ENCODE measurements at regions not wholly inside any gene's neighbourhood (a gene's known extent, or its start where the extent isn't known, plus 50 kb on each side); places are given as distances from the start of the nearest gene placed in this dataset.

DNA sequence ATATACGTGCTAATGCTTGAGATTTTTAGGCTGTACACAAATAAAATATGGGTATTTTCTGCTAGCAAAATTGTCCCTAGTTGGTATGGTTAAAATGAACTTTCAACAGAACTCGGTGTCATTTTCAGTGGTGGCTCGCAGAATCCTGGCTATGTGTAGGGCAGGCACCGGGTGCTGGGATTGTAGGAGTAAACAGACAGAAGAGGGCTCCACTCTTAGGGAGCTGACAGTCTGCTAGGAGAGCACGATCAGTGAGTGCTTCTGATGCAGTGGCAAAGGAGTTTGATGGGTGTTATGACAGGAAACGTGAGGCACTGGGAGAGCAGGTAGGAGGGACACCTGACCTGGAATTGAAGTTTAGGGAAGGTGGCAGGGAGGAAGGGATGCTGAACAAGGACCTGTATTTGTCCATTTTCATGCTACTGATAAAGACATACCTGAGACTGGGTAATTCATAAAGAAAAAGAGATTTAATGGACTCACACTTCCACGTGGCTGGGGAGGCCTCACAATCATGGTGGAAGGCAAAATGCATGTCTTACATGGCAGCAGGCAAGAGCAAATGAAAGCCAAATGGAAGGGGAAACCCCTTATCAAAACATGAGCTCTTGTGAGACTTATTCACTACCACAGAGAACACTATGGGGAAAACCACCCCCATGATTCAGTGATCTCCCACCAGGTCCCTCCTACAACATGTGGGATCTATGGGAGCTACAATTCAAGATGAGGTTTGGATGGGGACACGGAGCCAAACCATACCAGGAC is 105.4 kb upstream of the LCLAT1 start:
- peak; percentile 41 to 62 for ATAC-seq

DNA sequence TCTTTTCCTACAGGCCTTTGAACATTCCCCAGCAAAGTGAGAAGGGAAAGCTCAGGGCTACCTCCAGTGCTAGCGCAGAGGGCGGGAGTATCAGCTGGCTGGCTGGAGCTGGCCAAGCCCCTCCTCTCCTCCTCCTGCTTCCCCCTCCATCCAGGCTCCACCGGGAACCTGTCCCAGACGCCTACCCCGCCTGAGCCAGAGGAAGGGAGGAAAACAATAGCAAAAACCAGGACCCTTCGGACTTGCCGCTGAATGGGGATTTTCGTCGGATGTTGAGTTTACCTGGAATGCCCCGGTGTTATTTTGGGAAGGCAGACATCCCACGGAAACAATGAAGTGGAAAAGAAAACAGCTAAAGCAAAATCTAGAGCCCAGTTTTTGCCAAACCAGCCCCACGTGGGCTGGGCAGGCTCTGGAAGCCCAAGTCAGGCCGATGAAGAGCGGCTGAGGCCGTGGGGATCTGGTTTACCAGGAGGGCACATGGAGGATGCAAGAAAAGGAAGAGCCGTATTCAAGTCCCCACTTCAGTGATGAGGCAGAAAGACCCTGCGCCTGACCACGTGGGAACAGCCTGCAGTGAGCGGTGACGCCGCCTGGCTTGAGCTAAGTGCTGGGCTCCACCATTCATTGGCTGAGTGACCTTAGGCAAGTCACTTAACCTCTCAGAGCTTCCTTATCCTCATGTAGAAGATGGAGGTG is 100.4 kb upstream of the LCLAT1 start:
- ATAC-seq: no peak

DNA sequence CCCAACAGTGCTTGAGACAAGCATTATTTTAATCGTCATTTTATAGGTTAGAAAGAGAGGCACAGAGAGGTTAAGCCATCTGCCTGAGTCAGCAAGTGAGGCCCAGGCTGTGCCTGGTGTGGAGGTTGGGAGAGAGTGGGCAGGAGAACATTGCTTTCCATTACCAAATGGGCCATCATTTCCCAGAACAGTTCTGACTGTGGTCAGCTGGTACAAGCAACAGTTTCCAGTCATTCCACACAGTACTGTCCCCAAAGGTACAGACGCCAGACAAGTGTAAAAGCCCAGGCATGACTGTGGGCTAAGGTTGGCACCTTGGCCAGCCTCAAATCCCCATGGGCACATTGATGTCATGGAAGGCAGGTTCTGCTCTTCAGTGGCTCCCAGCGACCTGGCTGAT is 98.2 kb upstream of the LCLAT1 start:
- peak in 1 of 2 donors; percentile 49 for ATAC-seq

DNA sequence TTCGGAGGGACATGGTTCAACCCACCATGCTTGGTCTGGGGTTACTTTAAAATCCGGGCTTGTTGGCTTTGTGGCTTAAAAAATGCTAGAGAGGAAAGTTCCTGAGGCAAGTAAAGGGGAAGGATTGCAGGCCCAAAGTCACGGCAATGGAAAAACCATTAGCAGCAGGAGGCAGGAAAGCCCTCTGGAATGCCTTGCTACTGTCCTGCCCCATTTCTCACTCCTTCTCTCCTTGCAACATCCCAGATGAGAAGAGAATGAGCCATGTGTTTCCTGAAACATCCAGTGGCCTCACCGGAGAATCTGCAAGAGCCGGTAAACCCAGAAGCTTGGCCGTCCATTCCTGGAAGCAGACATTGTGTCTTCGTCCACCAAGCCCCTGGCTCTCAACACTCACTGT is 97.4 kb upstream of the LCLAT1 start:
- no peak for ATAC-seq

DNA sequence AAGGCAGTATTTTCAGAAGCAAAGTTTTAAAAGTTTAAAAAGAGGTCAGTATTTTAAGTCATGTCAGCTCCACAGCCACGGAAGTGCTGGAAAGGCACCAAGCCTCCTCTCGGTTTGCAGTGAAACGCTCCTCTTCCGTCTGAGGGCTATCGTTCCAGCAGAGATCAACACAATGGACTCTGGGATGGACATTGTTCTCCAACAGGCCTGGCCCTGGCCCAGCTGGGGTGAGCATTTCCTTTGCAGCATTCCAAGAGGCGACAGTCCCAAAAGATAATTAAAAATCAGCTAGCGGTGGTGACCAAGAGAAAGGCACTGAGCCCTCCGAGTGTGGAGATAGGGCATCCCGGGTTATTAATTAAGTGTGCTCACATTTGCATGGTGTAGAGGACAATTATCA is 95.9 kb upstream of the LCLAT1 start:
- no peak for ATAC-seq

DNA sequence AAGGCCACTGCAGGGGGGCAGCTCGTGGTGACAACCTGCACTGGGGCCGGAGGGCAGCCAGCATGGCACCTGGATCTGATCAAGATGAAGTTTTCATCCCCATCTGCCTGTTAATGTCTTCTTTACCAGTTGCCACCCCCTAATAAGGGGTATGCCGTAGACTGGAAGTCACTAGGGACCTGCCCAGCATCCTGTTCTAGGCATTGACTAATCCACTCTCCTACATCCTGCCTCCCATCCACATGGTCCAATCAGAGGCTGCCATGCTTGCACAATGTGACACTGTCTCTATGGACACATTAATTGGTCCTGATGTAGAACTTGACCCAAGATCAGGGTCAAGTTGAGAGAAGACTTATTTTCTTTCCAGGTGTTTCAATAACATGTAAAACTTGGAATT is 95.1 kb upstream of the LCLAT1 start:
- no peak for ATAC-seq

DNA sequence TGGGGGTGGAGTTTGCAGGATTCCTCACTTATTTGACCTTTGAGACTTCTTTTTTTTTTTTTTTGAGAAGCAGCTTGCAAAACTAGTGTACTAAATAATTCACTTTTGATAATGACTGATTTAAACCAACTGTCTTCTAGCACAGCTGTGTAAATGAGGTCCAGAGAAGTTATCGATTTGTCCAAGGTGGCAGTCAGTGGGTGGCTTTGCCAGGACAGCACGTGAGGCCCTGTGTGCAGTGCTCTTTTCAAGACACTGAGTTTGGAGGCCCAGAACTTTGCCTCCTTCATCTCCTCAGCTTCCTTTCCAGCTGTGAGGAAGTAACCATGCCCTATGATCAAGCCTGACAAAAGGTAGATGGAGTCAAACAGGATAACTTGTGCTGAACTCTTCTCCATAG is 92.9 kb upstream of the LCLAT1 start:
- no peak for ATAC-seq

DNA sequence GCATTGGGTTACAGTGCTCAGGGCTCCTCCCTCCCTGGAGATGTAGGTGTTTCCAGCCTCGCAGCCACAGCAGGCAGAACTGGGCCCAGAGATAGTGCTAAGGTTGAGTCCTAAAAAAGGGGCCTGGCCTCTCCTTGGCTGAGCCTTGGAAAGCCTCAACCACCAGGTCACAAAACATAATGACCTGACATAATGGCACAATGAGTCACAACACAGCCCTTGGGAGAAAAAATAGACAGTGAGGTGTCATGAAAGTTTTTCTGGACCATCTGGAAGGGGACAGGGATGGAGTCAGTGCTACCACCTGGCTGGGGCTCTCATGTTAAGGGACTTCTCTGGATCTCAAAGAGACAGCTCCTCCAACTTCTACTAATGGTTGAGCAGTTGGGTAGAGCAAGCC is 92.4 kb upstream of the LCLAT1 start:
- no peak for ATAC-seq

DNA sequence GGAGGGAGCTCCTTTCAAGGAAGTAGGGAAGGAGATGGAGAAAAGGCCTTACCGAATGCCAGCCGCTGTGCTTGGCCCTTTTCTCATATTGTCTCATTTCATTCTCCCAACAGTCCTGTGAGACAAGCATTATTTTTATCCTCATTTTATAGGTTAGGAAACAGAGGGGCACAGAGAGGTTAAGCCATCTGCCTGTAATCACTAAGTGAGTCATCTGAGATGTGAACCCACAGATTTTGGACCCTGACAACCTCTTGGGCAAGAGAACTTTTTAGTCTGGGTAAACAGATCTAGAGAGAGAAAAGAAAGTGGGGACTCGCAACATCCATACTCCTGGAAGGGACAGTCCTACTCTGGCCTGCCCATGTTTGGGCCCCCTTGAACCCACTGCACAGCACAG is 91.7 kb upstream of the LCLAT1 start:
- ATAC-seq: no peak

DNA sequence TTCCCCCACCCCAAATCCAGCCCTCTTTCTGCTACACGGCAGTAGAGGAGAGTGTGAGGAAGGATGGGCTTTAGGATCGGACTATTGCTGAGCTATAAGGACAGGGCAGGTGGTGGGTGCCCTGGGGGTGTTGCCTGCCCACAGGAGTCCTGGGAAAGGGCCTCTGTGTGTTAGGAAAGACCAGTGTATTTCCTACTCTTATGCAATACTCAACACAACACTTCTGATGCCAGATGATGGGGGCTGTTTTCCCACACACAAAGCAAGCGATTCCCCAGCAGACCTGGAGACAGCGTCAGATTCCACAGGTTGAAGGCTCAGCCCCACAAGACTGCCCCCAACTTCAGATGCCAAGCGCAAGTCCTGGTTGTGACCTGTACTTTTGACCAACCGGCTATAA is 91.0 kb upstream of the LCLAT1 start:
- ATAC-seq: no peak

DNA sequence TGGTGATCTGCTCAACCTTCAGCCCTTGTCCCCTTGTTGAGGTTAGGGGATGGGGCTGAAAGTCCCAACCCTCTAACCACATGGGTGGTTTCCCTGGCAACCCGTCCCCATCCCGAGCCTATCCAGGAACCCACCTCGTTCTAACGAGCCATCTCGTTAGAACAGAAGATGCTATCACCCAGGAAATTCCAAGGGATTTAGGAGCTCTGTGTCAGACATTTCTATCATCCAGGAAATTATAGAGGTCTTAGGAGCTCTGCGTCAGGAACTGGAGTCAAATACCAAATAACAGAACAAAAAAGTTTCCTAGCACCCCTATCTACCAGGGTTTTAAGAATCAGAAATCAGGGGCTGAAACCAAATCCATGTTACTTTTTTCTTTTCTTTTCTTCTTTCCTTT is 90.3 kb upstream of the LCLAT1 start:
- ATAC-seq: no peak

DNA sequence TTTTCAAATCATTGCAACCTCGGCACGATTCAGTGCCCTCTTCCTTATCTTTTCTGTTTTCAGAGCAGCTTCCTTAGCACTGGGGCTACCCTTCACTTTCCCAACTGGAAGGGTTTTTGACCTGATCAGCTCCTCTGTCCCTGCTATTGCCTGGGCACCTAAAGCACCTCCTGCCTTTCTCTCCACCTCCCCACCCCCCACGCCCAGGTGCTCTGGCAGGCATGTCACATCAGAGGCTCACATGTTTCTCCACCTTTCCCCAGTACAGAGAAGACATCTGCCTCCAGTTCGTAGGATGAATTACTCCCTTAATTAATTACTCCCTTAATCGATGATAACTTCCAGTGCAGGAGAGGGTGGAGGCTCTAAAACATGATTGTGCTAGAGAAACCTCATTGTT is 88.7 kb upstream of the LCLAT1 start:
- ATAC-seq: no peak

DNA sequence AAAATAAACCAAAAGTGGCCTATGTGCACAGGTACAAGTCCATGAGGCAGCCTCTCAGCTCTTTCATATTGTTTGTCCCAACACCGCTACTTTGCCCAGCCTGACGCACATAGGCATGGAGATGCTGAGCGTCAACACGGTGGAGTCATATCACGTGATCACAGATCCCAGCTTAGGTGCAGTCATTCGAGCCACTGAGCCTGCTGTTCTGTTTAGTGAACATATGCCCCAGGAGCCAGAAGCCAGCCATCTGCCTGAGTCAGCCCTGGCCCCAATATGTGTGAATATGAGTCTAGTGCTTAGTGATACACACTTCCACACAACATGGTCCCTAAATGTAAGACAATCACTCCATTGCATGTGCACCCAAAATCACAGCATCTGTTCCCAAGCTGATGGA is 88.2 kb upstream of the LCLAT1 start:
- no peak for ATAC-seq

DNA sequence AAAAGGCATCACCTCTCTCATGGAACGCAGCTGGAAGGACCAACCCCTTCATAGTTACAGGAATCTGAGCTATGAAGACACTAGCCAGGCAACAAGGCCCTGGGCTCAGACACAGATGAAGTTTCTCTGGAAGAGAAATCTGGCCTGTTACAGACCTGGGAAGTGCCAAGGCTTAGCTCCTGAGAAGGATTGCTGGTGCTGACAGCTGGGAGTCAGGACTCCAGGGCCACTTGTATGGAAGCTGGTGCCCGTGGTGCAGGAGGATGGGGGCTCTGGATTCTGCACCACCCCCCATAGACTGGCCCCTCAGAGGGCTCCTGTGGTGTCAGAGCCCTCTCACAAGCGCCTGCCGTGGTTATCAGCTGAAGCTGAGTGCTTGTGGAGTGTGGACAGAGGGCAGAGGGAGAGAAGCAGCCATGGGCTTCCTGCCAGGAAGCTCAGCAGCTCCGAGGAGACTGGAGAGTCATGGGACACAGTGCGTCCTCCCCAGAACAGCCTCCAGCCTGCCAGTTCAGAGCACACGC is 87.3 kb upstream of the LCLAT1 start:
- ATAC-seq: no peak

DNA sequence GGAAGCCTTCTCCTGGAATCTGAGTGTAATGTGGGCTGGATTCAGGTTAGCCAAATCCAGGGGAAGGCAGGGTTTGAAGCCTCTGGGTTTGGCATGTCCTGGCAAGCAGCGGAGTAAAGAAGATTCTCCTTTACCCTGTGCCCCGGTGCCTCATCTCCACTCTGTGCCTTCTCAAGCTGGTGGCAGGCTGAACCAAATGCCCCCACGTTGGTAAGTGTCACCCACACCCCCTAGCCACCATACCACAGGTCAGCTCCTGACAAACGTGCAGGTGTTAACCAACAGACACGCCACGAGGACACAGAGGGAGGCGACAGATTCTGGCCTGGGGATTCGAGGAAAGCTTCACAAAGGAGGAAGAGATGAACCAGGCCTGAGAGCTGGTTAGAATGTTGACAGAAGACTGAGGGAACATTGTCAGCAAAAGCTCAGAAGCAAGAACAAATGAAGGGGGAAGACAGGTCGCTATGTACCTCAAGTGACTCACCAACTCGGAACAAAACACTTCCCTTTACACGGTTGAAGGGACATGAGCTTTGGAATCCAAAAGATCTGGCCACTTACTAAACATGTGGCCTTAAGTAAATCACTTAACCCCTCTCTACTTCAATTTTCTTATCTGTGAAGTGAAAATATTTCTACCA is 85.2 kb upstream of the LCLAT1 start:
- ATAC-seq: no peak

DNA sequence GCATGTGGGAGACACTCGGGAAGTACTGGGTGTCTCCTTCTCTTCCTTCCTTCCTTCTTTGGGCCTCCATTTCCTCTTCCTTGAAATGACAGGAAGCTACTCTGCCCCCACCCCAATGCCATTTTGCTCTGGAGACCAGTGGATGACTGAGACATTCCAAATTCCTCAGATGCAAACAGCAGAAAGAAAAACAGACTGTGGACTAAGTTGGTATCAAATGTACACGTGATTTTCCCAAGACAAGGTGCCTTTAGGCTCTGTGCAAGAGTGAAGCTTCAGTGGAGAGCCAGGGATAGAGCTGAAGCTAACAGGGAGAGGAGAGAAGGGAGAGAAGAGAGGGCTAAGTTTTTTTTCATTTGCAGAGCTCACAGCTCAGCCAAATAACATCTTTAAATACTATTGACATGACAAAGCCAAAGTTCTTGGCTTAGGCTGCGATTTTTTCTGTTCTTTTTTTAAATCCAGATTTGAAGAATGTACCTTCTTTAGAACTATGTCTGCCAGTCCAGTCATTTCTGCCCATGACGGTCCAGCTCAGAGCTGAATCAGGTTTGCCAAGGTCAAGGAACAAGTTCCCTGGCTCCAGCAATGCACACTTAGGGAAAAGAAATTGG is 84.5 kb upstream of the LCLAT1 start:
- ATAC-seq: no peak

DNA sequence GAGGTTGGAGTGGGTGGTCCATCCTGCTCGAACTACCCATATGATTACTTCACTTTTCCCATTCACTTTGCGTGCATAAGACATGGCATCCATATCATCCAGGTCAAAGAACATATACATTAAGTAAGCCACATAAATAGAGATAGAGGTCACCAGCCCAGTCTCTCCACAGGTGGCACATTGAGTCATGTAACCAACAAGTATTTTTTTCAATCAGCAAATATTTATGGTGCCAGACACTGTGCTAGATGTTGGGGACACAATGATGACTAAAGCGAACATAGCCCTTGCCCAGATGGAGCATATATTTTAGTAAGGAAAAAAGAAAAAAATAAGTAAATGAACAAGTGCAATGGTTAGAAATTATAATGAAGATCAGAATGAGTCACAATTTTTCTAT is 83.6 kb upstream of the LCLAT1 start:
- no peak for ATAC-seq

DNA sequence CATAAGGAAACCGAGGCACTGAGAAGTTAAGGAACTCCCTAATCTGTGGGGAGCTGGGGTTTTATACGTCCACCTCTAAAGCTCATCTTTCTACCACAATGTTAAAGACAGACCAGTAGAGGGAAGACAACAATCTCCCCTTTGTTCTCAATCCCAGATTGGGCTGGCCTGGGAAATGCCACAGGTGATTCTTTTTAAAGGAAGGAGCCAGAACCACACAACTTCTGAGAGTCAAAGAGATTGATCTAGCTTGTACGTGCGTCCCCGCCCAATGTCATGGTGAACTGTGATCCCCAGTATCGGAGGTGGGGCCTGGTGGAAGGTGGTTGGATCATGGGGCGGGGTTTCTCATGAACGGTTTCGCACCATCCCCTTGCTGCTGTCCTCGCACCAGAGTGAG is 81.8 kb upstream of the LCLAT1 start:
- no peak for ATAC-seq

DNA sequence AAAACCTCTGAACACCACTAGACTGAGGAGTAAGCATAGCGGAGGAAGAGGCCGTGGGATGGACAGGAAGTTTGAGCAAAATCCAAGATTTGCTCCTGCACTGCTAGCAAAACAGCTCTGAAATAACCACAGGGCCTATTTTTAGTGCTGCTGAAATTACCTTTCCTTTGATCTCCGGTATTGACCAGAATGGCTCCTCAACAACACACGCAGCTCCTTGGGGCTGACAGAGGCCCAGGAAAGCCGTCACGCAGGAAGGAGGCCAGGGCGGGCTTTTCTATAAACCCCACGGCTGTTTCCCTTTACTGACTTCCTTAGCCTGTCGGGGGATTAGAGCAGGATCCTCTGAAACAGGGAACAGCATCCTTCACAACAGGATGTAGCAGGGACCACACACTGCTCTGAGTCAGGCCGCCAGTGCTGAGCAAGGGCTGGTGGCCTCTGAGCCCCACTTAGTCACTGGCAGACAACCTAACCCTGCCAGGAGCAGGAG is 80.8 kb upstream of the LCLAT1 start:
- ATAC-seq: peak; percentile 85

DNA sequence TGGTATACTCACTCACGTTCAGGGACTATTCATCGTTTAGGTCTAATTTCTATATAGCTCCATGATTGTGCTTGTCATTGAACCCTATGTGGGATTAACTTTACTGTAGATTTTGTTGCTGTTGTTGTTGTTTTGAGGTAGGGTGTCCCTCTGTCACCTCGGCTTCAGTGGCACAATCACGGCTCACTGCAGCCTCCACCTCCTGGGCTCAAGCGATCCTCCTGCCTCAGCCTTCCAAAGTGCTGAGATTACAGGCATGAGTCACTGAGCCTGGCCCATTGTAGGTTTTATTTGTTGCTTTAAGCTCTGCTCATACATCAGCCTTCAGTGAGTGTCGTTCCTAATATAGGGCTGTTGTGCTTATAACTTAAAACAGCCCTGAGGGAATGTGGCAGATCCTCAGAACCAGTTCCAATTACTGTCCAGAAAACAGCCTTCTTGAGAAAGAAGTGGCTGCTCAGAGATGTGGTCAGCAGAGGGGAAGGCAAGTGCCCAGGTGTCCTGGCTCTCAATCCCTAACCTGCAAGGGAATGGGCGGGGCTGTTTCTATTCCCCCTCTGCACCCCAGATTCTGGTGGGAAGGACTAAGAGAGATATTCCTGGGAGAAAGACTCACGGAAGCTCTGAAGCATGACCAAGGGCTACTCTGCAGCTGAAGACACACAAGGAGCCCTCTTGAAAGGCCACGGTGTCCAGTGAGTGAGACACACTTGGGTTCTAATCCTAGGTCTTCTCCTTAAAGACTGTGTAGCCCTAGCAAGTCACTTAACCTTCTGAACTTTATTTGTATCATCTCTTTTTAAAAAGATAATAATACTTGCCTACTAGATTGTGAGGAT is 79.6 kb upstream of the LCLAT1 start:
- ATAC-seq: no peak

DNA sequence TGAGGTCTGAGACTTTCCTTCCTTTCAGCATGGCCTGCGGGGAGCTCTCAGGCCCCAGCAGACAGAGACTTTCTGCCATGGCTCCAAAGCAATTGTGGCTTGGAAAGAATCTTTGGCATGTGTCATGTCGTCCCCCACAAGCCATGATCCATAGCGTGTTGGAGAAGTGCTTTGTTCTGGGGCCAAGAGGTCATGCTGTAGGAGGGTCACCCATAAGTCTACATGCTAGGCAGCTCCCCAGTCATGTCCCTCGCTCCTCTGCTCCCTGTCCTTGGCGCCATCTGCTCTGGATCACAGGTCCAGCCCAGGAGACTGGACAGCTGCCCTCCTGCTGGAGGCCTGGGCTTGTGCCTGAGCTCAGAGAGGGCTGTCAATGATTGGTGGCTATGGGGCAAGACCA is 78.8 kb upstream of the LCLAT1 start:
- no peak for ATAC-seq

DNA sequence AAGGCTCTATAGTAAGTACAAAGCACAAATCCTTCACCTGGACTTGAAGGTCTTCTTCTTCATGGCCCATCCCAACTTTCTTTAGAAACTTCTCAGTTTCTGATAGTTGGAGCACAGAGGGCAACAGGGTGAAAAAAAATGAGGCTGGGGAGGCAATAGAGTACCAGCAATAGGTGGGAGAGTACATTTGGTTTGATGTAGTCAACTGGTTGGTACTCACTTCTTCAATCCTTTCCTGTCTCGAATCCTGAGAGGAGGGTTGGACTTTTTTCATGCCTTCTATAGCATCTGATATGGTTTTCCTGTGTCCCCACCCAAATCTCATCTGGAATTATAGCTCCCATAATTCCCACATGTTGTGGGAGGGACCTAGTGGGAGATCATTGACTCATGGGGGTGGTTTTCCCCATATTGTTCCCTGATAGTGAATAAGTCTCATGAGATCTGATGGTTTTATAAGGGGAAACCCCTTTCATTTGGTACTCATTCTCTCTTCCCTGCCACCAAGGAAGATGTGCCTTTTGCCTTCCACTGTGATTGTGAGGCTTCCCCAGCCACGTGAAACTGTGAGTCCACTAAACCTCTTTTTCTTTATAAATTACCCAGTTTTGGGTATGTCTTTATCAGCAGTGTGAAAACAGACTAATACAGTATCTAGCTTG is 75.9 kb upstream of the LCLAT1 start:
- ATAC-seq: no peak

Data from activated CD4-positive, CD25-positive, alpha-beta regulatory T cell treated with anti-CD3 and anti-CD28 coated beads, Interleukin-2, amount 50 U/mL, for 24 hours (primary cell).